HepG2 (cell line): ENCODE measurements at regions not wholly inside any gene's neighbourhood (a gene's known extent, or its start where the extent isn't known, plus 50 kb on each side); places are given as distances from the start of the nearest gene placed in this dataset.

Source experiments
- ATAC-seq: fragments of 200-7000 bp; cut with Tn5 transposase; 3 replicates; pipeline ENCODE4 v1.9.1; 2020; ENCODE audit warnings: mild to moderate bottlenecking, moderate library complexity
- BruUV-seq: library from RNA; stranded (reverse); fragments of 400-500 nt; replicated peaks from 2 replicates; lab custom pipeline; 2021; lab: Mats Ljungman, UMichigan
- CTCF ChIA-PET: fragments of 300-600 bp; formaldehyde crosslinking; extraction: SDS; loops from one replicate; lab custom pipeline; 2021; ENCODE audit warnings: low total read pairs, inconsistent platforms, low intra/inter-chr PET ratio; lab: Yijun Ruan, JAX
- POLR2A ChIA-PET: fragments of 350-600 bp; sonication (Branson Sonifier 250); formaldehyde crosslinking; loops from one replicate; lab custom pipeline; 2020; ENCODE audit warnings: antibody characterized with exemption, inconsistent platforms; lab: Yijun Ruan, JAX
- DNase-seq: peaks from one replicate; pipeline ENCODE4 v3.0.0-alpha.2; 2015; ENCODE audit warnings: low spot score
- FAIRE-seq: peaks from 3 replicates; lab custom pipeline; 2011; peaks lifted over from hg19 to GRCh38; lab: Jason Lieb, UNC
- H2AFZ ChIP-seq: one replicate; pipeline ENCODE4 v1.6.1; 2011; ENCODE audit warnings: low read length, inconsistent platforms
- H3K27ac ChIP-seq: fragments of 300-600 bp; 3 replicates; pipeline ENCODE4 v1.8.0; 2011; ENCODE audit warnings: mixed run types, mild to moderate bottlenecking, mixed read lengths, low read length, inconsistent platforms; ENCODE audit not compliant: insufficient read depth; ENCODE audit errors: extremely low read length
- H3K27me3 ChIP-seq, 2 experiments: fragments of 200-600 bp in 1 of 2; 2 replicates in 1 of 2; 3 replicates in 1 of 2; pipeline versions ENCODE4 v1.6.0 to v1.8.0; 2011; ENCODE audit warnings: low read length in 2 of 2, mild to moderate bottlenecking in 2 of 2, moderate library complexity in 2 of 2, inconsistent platforms in 1 of 2; ENCODE audit not compliant: insufficient read depth in 2 of 2, control insufficient read depth in 1 of 2
- H3K36me3 ChIP-seq, 2 experiments: fragments of 200-600 bp in 1 of 2; replicated peaks in 1 of 2; 2 replicates in 1 of 2; 3 replicates in 1 of 2; pipeline versions ENCODE4 v1.5.1 to v1.8.0; 2011; ENCODE audit warnings: low read length in 2 of 2, inconsistent platforms in 1 of 2; ENCODE audit not compliant: insufficient read depth in 2 of 2, control insufficient read depth in 1 of 2
- H3K4me1 ChIP-seq: 2 replicates; pipeline ENCODE4 v1.5.1; 2012; ENCODE audit warnings: low read length, inconsistent platforms; ENCODE audit not compliant: insufficient read depth
- H3K4me2 ChIP-seq: 2 replicates; pipeline ENCODE4 v1.6.0; 2011; ENCODE audit warnings: low read depth, low read length, inconsistent platforms
- H3K4me3 ChIP-seq, 3 experiments: fragments of 200-600 bp in 1 of 3; sonication (generic), shearing (Covaris generic) in 1 of 3; replicated peaks in 1 of 3; 2 replicates each; pipeline ENCODE4 v1.5.1; 2011 to 2016; ENCODE audit warnings: low read length in 3 of 3, inconsistent platforms in 2 of 3, low read depth in 2 of 3, mild to moderate bottlenecking in 2 of 3, control low read depth in 1 of 3, mixed read lengths in 1 of 3; ENCODE audit not compliant: insufficient read depth in 1 of 3
- H3K79me2 ChIP-seq: one replicate; pipeline ENCODE4 v1.6.1; 2011; ENCODE audit warnings: low read length, inconsistent platforms; ENCODE audit not compliant: insufficient read depth
- H3K9ac ChIP-seq: 2 replicates; pipeline ENCODE4 v1.6.0; 2011; ENCODE audit warnings: mild to moderate bottlenecking, low read depth, low read length, inconsistent platforms; ENCODE audit not compliant: insufficient read depth
- H3K9me3 ChIP-seq: 2 replicates; pipeline ENCODE4 v1.5.1; 2012; ENCODE audit warnings: mild to moderate bottlenecking, low read length
- H4K20me1 ChIP-seq: 2 replicates; pipeline ENCODE4 v1.6.0; 2011; ENCODE audit warnings: inconsistent platforms, mild to moderate bottlenecking, low read length, moderate library complexity; ENCODE audit not compliant: insufficient read depth
- ELF1 ChIP-seq: sonication (generic); formaldehyde crosslinking; IDR thresholded peaks from 2 replicates; pipeline ENCODE4 v1.4.0; 2020; ENCODE audit warnings: missing genetic modification reagents
- ELF3 ChIP-seq: IDR thresholded peaks from 2 replicates; pipeline ENCODE4 v1.6.1; 2016; ENCODE audit warnings: missing genetic modification reagents, missing compliant biosample characterization
- ELF4 ChIP-seq: sonication (generic); formaldehyde crosslinking; IDR thresholded peaks from 2 replicates; pipeline ENCODE4 v1.5.0; 2020; ENCODE audit warnings: missing genetic modification reagents, mild to moderate bottlenecking, moderate library complexity, borderline replicate concordance
- FOXK2 ChIP-seq: fragments of 450-650 bp; IDR thresholded peaks from 2 replicates; pipeline ENCODE4 v1.6.1; 2016
- FOXM1 ChIP-seq: sonication (generic); formaldehyde crosslinking; IDR thresholded peaks from 2 replicates; pipeline ENCODE4 v1.5.0; 2020; ENCODE audit warnings: missing genetic modification reagents
- HCFC1 ChIP-seq: fragments of 150-350 bp; IDR thresholded peaks from 2 replicates; pipeline ENCODE4 v1.6.1; 2014; ENCODE audit warnings: low read depth, low read length
- MAFF ChIP-seq: IDR thresholded peaks from 2 replicates; pipeline ENCODE4 v1.6.1; 2011; ENCODE audit warnings: low read depth, low read length, improper control_type of control experiment
- MNT ChIP-seq: fragments of 450-650 bp; IDR thresholded peaks from 2 replicates; pipeline ENCODE4 v1.6.1; 2016
- NR2F6 ChIP-seq, 2 experiments: IDR thresholded peaks; 2 replicates each; pipeline ENCODE4 v1.6.1; 2016; ENCODE audit warnings: antibody characterized with exemption in 1 of 2, mild to moderate bottlenecking in 1 of 2
- RXRB ChIP-seq: IDR thresholded peaks from 2 replicates; pipeline ENCODE4 v1.6.1; 2016; ENCODE audit warnings: borderline replicate concordance, missing genetic modification reagents, missing compliant biosample characterization
- SOX5 ChIP-seq: IDR thresholded peaks from 2 replicates; pipeline ENCODE4 v1.6.1; 2016; ENCODE audit warnings: borderline replicate concordance
- ZNF724P ChIP-seq: sonication (generic); formaldehyde crosslinking; IDR thresholded peaks from 2 replicates; pipeline ENCODE4 v1.8.0; 2022; ENCODE audit warnings: missing genetic modification reagents, borderline replicate concordance
- ZNF770 ChIP-seq: sonication (generic); formaldehyde crosslinking; IDR thresholded peaks from 2 replicates; pipeline ENCODE4 v1.5.0; 2020; ENCODE audit warnings: mild to moderate bottlenecking, missing genetic modification reagents
- WGBS: methylation state at CpG from one replicate; pipeline ENCODE4 v1.1.6; 2017; ENCODE audit warnings: low lambda C conversion rate; 5-methylcytosine and 5-hydroxymethylcytosine counted together
- in situ Hi-C: cut with HindIII; loops from 2 replicates; pipeline ENCODE4 v1.10.0; 2017; ENCODE audit warnings: low pct_unique_long_range_greater_than_20kb; ENCODE audit not compliant: extremely low pct_ligation_motif_present
- intact Hi-C: fragments of 100-400 bp; cut with micrococcal nuclease; formaldehyde crosslinking; loops from one replicate; pipeline ENCODE4 v1.10.0; 2022; ENCODE audit not compliant: unreplicated experiment
- TF ChIP-seq, protein P1 (sequence below): sonication (generic); formaldehyde crosslinking; IDR thresholded peaks from 2 replicates; pipeline ENCODE4 v1.5.0; 2020; ENCODE audit warnings: missing genetic modification reagents

DNA sequence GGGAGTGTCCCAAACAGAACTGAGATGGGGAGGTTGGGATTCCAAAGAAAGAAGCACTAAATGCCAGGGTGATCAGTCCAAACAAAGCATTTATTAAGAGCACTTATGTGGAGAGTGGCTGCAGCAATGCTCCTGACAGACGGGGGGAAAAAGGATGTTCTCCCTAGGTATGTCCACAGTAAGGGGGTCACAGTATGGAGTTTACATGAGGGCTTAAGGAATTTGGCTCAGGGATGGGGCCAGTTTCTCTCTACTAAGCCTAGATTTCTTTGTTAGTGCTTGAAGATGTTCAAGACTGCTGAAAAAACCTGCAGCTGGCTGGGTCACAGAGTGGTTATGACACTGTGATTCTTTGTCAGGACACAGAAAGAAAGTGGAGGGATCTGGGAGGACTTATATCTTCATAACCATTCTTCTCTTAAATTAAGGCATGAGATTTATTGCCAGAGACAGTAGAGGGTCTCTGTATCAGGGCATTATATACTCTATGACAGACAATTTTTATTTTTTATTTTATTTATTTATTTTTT is 1468.0 kb downstream of the C4orf33 start:
- POLR2A ChIA-PET, result no interaction called here
- 0% methylated on average over 1 of the region's 1 CpG for WGBS
- peak overlapping the region in 1 of 3 experiments; percentile 34; a peak in 2 of 6 replicates for H3K4me3 ChIP-seq

More for the DNA sequence above, 1468.0 kb downstream of the C4orf33 start:
- FAIRE-seq, result no peak
- H3K79me2 ChIP-seq, result no peaks in the 10 kb centered on the region
- no peaks in the 10 kb centered on the region for H3K9me3 ChIP-seq
- CTCF ChIA-PET, result interaction anchor here (2.0 kb wide), 1 partner anchor 244 kb away, joined by 8 read pairs; no protein-coding TSS in a partner anchor
- H3K27me3 ChIP-seq, result no peaks in the 10 kb centered on the region
- peak overlapping the region; percentile 75 for H3K4me2 ChIP-seq
- DNase-seq, result no peak
- H3K36me3 ChIP-seq, result no peaks in the 10 kb centered on the region
- TF ChIP-seq ZNF724P (no peak), RXRB (CRISPR knock-in tag) (no peak), SOX5 (CRISPR knock-in tag) (no peak), MNT (no peak), NR2F6 (IDR thresholded peaks at IDR 0.05) (no peak), NR2F6 (CRISPR knock-in tag; IDR thresholded peaks at IDR 0.05) (no peak), HCFC1 (no peak), ELF1 (CRISPR knock-in tag) (no peak), FOXK2 (no peak), ELF3 (CRISPR knock-in tag) (no peak), MAFF (no peak), ZNF770 (CRISPR knock-in tag) (no peak), ELF4 (CRISPR knock-in tag) (no peak), FOXM1 (CRISPR knock-in tag) (no peak)
- TF ChIP-seq, protein P1, sequence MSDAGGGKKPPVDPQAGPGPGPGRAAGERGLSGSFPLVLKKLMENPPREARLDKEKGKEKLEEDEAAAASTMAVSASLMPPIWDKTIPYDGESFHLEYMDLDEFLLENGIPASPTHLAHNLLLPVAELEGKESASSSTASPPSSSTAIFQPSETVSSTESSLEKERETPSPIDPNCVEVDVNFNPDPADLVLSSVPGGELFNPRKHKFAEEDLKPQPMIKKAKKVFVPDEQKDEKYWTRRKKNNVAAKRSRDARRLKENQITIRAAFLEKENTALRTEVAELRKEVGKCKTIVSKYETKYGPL, result no peak
- intact Hi-C loops, result loop anchor here (1.0 kb wide), 1 partner anchor 244 kb away; no protein-coding TSS in a partner anchor
- in situ Hi-C loops, result loop anchor here (25.0 kb wide), 1 partner anchor 248 kb away; no protein-coding TSS in a partner anchor
- BruUV-seq, result no TSS peak
- no peak overlapping the region for H3K9ac ChIP-seq
- H2AFZ ChIP-seq, result no peak overlapping the region
- no peaks in the 10 kb centered on the region for H4K20me1 ChIP-seq
- no peaks in the 10 kb centered on the region for H3K4me1 ChIP-seq
- no peak overlapping the region for H3K27ac ChIP-seq
- peak; percentile 74 for ATAC-seq
